H1 (cell line): ENCODE measurements at regions not wholly inside any gene's neighbourhood (a gene's known extent, or its start where the extent isn't known, plus 50 kb on each side); places are given as distances from the start of the nearest gene placed in this dataset.

Source experiments
- CTCF ChIA-PET: fragments of 300-600 bp; sonication (Branson Sonifier 250); formaldehyde crosslinking; loops from one replicate; lab custom pipeline; 2021; ENCODE audit not compliant: partially characterized antibody; lab: Charles Lee
- POLR2A ChIA-PET: fragments of 300-600 bp; sonication (Branson Sonifier 250); formaldehyde crosslinking; loops from one replicate; lab custom pipeline; 2021; ENCODE audit warnings: inconsistent platforms; ENCODE audit not compliant: partially characterized antibody; lab: Charles Lee
- DNase-seq, 2 experiments: peaks; one replicate each; pipeline versions ENCODE4 v3.0.0 to v3.0.0-alpha.2; 2010 to 2022; ENCODE audit warnings: low spot score in 2 of 2, low read depth in 1 of 2, mixed read lengths in 1 of 2
- FAIRE-seq: peaks from 2 replicates; lab custom pipeline; 2011; peaks lifted over from hg19 to GRCh38; lab: Jason Lieb, UNC
- H2AFZ ChIP-seq: 2 replicates; pipeline ENCODE4 v1.8.1; 2012; ENCODE audit warnings: low read length, inconsistent platforms
- H2AK5ac ChIP-seq: 2 replicates; pipeline ENCODE4 v1.6.1; 2013; ENCODE audit warnings: low read depth, low read length
- H2BK120ac ChIP-seq: replicated peaks from 2 replicates; pipeline ENCODE3; 2013; ENCODE audit warnings: low read depth, low read length, inconsistent platforms
- H2BK12ac ChIP-seq: 2 replicates; pipeline ENCODE4 v1.6.1; 2013; ENCODE audit warnings: low read depth, low read length
- H2BK15ac ChIP-seq: 2 replicates; pipeline ENCODE4 v1.6.1; 2013; ENCODE audit warnings: low read length
- H2BK20ac ChIP-seq: 2 replicates; pipeline ENCODE4 v1.6.1; 2013; ENCODE audit warnings: low read length
- H2BK5ac ChIP-seq: 2 replicates; pipeline ENCODE4 v1.6.1; 2013; ENCODE audit warnings: low read depth, low read length
- H3K14ac ChIP-seq: 2 replicates; pipeline ENCODE4 v1.6.1; 2013; ENCODE audit warnings: inconsistent platforms; ENCODE audit not compliant: insufficient read length
- H3K18ac ChIP-seq: 2 replicates; pipeline ENCODE4 v1.6.1; 2013; ENCODE audit warnings: low read length; ENCODE audit errors: extremely low read depth
- H3K23ac ChIP-seq: 2 replicates; pipeline ENCODE4 v1.6.1; 2013; ENCODE audit warnings: inconsistent platforms; ENCODE audit not compliant: insufficient read length
- H3K23me2 ChIP-seq: 2 replicates; pipeline ENCODE4 v1.6.1; 2013; ENCODE audit warnings: low read depth, low read length
- H3K27ac ChIP-seq: 2 replicates; pipeline ENCODE4 v1.6.1; 2011; ENCODE audit warnings: low read depth, low read length, inconsistent platforms
- H3K27me3 ChIP-seq, 4 experiments: replicated peaks in 1 of 4; 1 replicate in 1 of 4; 2 replicates in 3 of 4; pipeline versions ENCODE4 v1.6.1 to v1.8.1; 2011 to 2013; ENCODE audit warnings: low read length in 3 of 4, mild to moderate bottlenecking in 3 of 4, inconsistent platforms in 2 of 4, mixed read lengths in 2 of 4, moderate library complexity in 1 of 4; ENCODE audit not compliant: control insufficient read depth in 3 of 4, insufficient read depth in 3 of 4; ENCODE audit errors: extremely low read depth in 1 of 4
- H3K36me3 ChIP-seq, 4 experiments: 2 replicates each; pipeline versions ENCODE4 v1.6.1 to v1.8.1; 2011 to 2013; ENCODE audit warnings: mild to moderate bottlenecking in 4 of 4, low read length in 3 of 4, moderate library complexity in 2 of 4, control low read depth in 1 of 4, inconsistent platforms in 1 of 4; ENCODE audit not compliant: insufficient read depth in 4 of 4, control insufficient read depth in 2 of 4
- H3K4ac ChIP-seq: replicated peaks from 2 replicates; pipeline ENCODE3; 2013; ENCODE audit warnings: low read length, low read depth, mixed read lengths, inconsistent platforms; ENCODE audit not compliant: insufficient read length
- H3K4me1 ChIP-seq, 4 experiments: replicated peaks in 1 of 4; 1 replicate in 1 of 4; 2 replicates in 3 of 4; pipeline versions ENCODE4 v1.6.1 to v1.8.1; 2011 to 2013; ENCODE audit warnings: low read length in 3 of 4, inconsistent platforms in 2 of 4, mixed read lengths in 1 of 4; ENCODE audit not compliant: insufficient read depth in 4 of 4, control insufficient read depth in 3 of 4
- H3K4me2 ChIP-seq, 2 experiments: 2 replicates each; pipeline versions ENCODE4 v1.6.1 to v1.8.1; 2011 to 2013; ENCODE audit warnings: low read depth in 2 of 2, low read length in 2 of 2, control low read depth in 1 of 2, inconsistent platforms in 1 of 2, mild to moderate bottlenecking in 1 of 2; ENCODE audit not compliant: insufficient read depth in 1 of 2
- H3K4me3 ChIP-seq, 4 experiments: fragments of 200-600, 300-600 bp in 1 of 4; sonication (generic), shearing (Covaris generic), sonication (Bioruptor Twin) in 1 of 4; 2 replicates each; pipeline versions ENCODE4 v1.5.1 to v1.8.1; 2011 to 2016; ENCODE audit warnings: low read length in 4 of 4, low read depth in 3 of 4, control low read depth in 2 of 4, inconsistent platforms in 2 of 4, mild to moderate bottlenecking in 2 of 4, mixed read lengths in 1 of 4, moderate library complexity in 1 of 4; ENCODE audit not compliant: insufficient read depth in 2 of 4; ENCODE audit errors: extremely low read depth in 1 of 4
- H3K56ac ChIP-seq: replicated peaks from 2 replicates; pipeline ENCODE3; 2013; ENCODE audit warnings: low read depth, mild to moderate bottlenecking, mixed read lengths, low read length, inconsistent platforms; ENCODE audit not compliant: insufficient read length
- H3K79me1 ChIP-seq: 2 replicates; pipeline ENCODE4 v1.6.1; 2013; ENCODE audit warnings: low read depth, low read length, control low read depth
- H3K79me2 ChIP-seq, 2 experiments: 2 replicates each; pipeline versions ENCODE4 v1.6.1 to v1.8.1; 2012 to 2013; ENCODE audit warnings: low read length in 2 of 2, mild to moderate bottlenecking in 2 of 2, inconsistent platforms in 1 of 2; ENCODE audit not compliant: insufficient read depth in 2 of 2, control insufficient read depth in 1 of 2
- H3K9ac ChIP-seq, 4 experiments: replicated peaks in 1 of 4; 1 replicate in 1 of 4; 2 replicates in 3 of 4; pipeline versions ENCODE4 v1.6.1 to v1.8.1; 2011 to 2013; ENCODE audit warnings: low read depth in 3 of 4, low read length in 3 of 4, control low read depth in 2 of 4, mild to moderate bottlenecking in 2 of 4, moderate library complexity in 2 of 4, inconsistent platforms in 1 of 4; ENCODE audit errors: extremely low read depth in 1 of 4
- H3K9me3 ChIP-seq, 2 experiments: 2 replicates each; pipeline versions ENCODE4 v1.6.1 to v1.8.1; 2012 to 2013; ENCODE audit warnings: mild to moderate bottlenecking in 2 of 2, moderate library complexity in 2 of 2, control low read depth in 1 of 2, inconsistent platforms in 1 of 2, low read depth in 1 of 2, low read length in 1 of 2, mixed read lengths in 1 of 2; ENCODE audit not compliant: insufficient read depth in 2 of 2
- H4K20me1 ChIP-seq, 2 experiments: replicated peaks in 1 of 2; 2 replicates each; pipeline versions ENCODE3 to v1.8.1; 2011 to 2013; ENCODE audit warnings: inconsistent platforms in 2 of 2, low read length in 2 of 2, mild to moderate bottlenecking in 1 of 2; ENCODE audit not compliant: insufficient read depth in 2 of 2, control insufficient read depth in 1 of 2
- H4K5ac ChIP-seq: 2 replicates; pipeline ENCODE4 v1.6.1; 2013; ENCODE audit warnings: low read length, low read depth, mixed read lengths, inconsistent platforms; ENCODE audit not compliant: insufficient read length
- H4K8ac ChIP-seq: 2 replicates; pipeline ENCODE4 v1.8.0; 2013; ENCODE audit warnings: mild to moderate bottlenecking, moderate library complexity, low read length, inconsistent platforms; ENCODE audit not compliant: insufficient read depth; ENCODE audit errors: extremely low read depth
- H4K91ac ChIP-seq: replicated peaks from 2 replicates; pipeline ENCODE3; 2013; ENCODE audit warnings: low read length, mixed read lengths, inconsistent platforms; ENCODE audit not compliant: insufficient read length
- ASH2L ChIP-seq: fragments of 200-600, 300-600 bp; sonication (generic); IDR thresholded peaks from one replicate; pipeline ENCODE4 v1.7.1; 2017; ENCODE audit warnings: low read length
- BACH1 ChIP-seq: IDR thresholded peaks from 2 replicates; pipeline ENCODE4 v1.6.1; 2012; ENCODE audit warnings: low read length, improper control_type of control experiment
- CHD2 ChIP-seq: IDR thresholded peaks from 2 replicates; pipeline ENCODE4 v1.6.1; 2012; ENCODE audit warnings: low read length, improper control_type of control experiment
- CREB1 ChIP-seq: IDR thresholded peaks from 2 replicates; pipeline ENCODE4 v1.6.1; 2012; ENCODE audit warnings: inconsistent platforms
- JUND ChIP-seq: IDR thresholded peaks from 2 replicates; pipeline ENCODE4 v1.6.1; 2011; ENCODE audit warnings: mild to moderate bottlenecking, improper control_type of control experiment, low read length
- KDM4A ChIP-seq: IDR thresholded peaks from one replicate; pipeline ENCODE4 v1.7.1; 2012; ENCODE audit warnings: low read depth, mild to moderate bottlenecking, moderate library complexity, low read length, inconsistent platforms; ENCODE audit not compliant: severe bottlenecking
- MAFK ChIP-seq: IDR thresholded peaks from 2 replicates; pipeline ENCODE4 v1.6.1; 2012; ENCODE audit warnings: low read depth, mild to moderate bottlenecking, improper control_type of control experiment, low read length
- RNF2 ChIP-seq: fragments of 200-900, 300-1000 bp; sonication (generic); IDR thresholded peaks from 2 replicates; pipeline ENCODE4 v1.7.1; 2016; ENCODE audit warnings: borderline replicate concordance, low read depth, mild to moderate bottlenecking, antibody characterized with exemption, low read length; ENCODE audit not compliant: poor library complexity, severe bottlenecking; ENCODE audit errors: missing control alignments
- SIRT6 ChIP-seq: IDR thresholded peaks from one replicate; pipeline ENCODE4 v1.7.1; 2012; ENCODE audit warnings: low read length, inconsistent platforms
- TAF1 ChIP-seq: IDR thresholded peaks from 2 replicates; pipeline ENCODE4 v1.6.1; 2011; ENCODE audit warnings: mild to moderate bottlenecking, low read depth, low read length
- WGBS, 2 experiments: shearing (Covaris generic) in 1 of 2; methylation state at CpG; one replicate each; pipeline versions ENCODE4 v1.1.6 to v1.1.7; 2013 to 2015; ENCODE audit warnings: low lambda C conversion rate in 2 of 2, mixed read lengths in 2 of 2, inconsistent platforms in 1 of 2, low coverage in 1 of 2, missing lambda C conversion rate in 1 of 2; ENCODE audit not compliant: insufficient replicate concordance in 2 of 2, insufficient coverage in 1 of 2, insufficient read length in 1 of 2; ENCODE audit errors: extremely low coverage in 1 of 2, missing lambda C conversion rate in 1 of 2; 5-methylcytosine and 5-hydroxymethylcytosine counted together

DNA sequence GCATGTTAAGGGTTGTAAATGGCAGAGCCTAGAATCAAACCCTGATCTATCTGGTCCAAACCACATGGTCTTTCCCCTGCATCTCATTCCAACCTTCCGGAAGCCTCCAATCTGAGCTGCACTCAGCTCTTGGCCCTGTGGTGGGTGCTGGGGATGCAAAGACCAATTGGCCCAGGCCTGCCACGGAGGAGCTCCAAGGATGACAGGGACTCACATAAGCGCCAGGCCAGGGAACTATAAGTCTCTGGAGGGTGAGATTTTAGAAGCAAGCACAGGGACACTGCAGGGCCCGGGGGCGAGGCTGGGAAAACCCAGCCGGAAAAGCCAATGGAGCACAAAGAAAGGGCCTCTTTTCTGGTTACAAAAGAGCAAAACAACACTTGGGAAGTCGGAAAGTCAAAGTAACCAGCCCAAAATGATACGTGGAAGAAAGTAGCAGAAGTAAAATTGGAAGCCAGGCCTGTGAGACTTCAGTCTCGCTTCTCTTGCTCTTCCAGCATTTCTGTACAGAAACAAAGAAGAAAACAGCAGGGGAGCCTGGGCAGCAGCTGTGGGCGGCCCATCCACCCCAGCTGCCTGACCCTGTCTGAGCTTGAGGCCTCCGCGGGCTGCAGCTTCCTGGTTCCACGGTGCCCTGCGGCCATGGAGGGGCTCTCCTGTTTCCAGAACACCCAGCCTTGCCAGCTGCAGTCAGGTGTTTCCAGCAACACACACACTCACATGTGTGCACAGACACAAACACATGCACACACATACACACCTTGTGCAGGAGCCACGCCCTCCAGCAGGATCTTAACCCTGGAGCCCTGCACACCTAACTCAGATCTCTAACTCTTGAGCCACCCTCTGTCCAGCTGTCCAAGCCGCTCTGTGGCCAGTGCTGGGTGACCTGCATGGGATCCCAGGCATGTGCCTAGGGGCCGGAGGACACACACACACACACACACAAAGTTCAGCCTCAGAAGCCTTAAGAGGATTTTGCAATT lies 178.2 kb downstream of the BCL11B start:
- peak overlapping the region; percentile 12; the same call in 1 of the 2 replicates for H2BK12ac ChIP-seq
- peak overlapping the region; percentile 83 for H4K91ac ChIP-seq
- H3K9me3 ChIP-seq, result no peaks in the 10 kb centered on the region
- peak overlapping the region; percentile 60; the same call in 1 of the 2 replicates for H3K18ac ChIP-seq
- FAIRE-seq (no peak), DNase-seq (peak in 1 of 2 experiments; percentile 48)
- H2BK15ac ChIP-seq, result no peak overlapping the region
- no peak overlapping the region for H3K56ac ChIP-seq
- no peaks in the 10 kb centered on the region for H3K79me2 ChIP-seq
- H3K4ac ChIP-seq, result peak overlapping the region; percentile 90
- no peaks in the 10 kb centered on the region; a peak in 1 of 8 replicates for H3K36me3 ChIP-seq
- no peak overlapping the region for H3K23ac ChIP-seq
- no peak overlapping the region for H4K5ac ChIP-seq
- no peak overlapping the region for H3K14ac ChIP-seq
- no peak overlapping the region for H3K4me3 ChIP-seq
- no peak overlapping the region for H3K9ac ChIP-seq
- H2AK5ac ChIP-seq, result no peak overlapping the region
- no peak overlapping the region for H3K27ac ChIP-seq
- H2AFZ ChIP-seq, result peak overlapping the region; percentile 59; the same call in 1 of the 2 replicates
- H3K23me2 ChIP-seq, result no peaks in the 10 kb centered on the region; the same call in 1 of the 2 replicates
- POLR2A ChIA-PET, result no interaction called here
- peak overlapping the region; percentile 46; the same call in 1 of the 2 replicates for H4K8ac ChIP-seq
- no peak overlapping the region for H2BK5ac ChIP-seq
- WGBS, 2 experiments, result 81% methylated on average over 17 of the region's 17 CpGs; no CpG with 5 or more reads in 1 of the 2 experiments
- H3K4me1 ChIP-seq, result peaks cover 0 to 9% (median 3%) of the 10 kb centered on the region in 4 experiments; a peak in 3 of 7 replicates
- CTCF ChIA-PET, result interaction anchor here (0.5 to 1.6 kb wide), 3 partner anchors 24 to 181 kb away, joined by 3 read pairs; partner anchors contain the start of gene BCL11B
- H3K79me1 ChIP-seq, result no peaks in the 10 kb centered on the region
- no peaks in the 10 kb centered on the region for H3K27me3 ChIP-seq
- no peaks in the 10 kb centered on the region for H4K20me1 ChIP-seq
- 0 out of 4 replicates have a peak overlapping the region, but pooled peaks of 1 of the 2 experiments have one; percentile 5 for H3K4me2 ChIP-seq
- no peak overlapping the region for H2BK20ac ChIP-seq
- peak overlapping the region; percentile 52 for H2BK120ac ChIP-seq
- TF ChIP-seq BACH1, result no peak
- no peak for TF ChIP-seq TAF1
- no peak for TF ChIP-seq KDM4A
- no peak for TF ChIP-seq RNF2
- TF ChIP-seq SIRT6, result no peak
- no peak for TF ChIP-seq ASH2L
- TF ChIP-seq CREB1, result no peak
- TF ChIP-seq MAFK, result no peak
- no peak for TF ChIP-seq JUND
- TF ChIP-seq CHD2, result no peak
